Fibroblast of skin of right biceps (primary cell): ENCODE measurements at regions not wholly inside any gene's neighbourhood (a gene's known extent, or its start where the extent isn't known, plus 50 kb on each side); places are given as distances from the start of the nearest gene placed in this dataset.

Experiments
- DNase-seq: peaks from one replicate; pipeline ENCODE4 v3.0.0-alpha.2; 2013

GRCh38 chr4:79078339-79078738 is 139.1 kb upstream of the PAQR3 start:
- DNase-seq: no peak

- DNase-seq: no peak
These were observed 134.8 kb upstream of the PAQR3 start for GRCh38 chr4:79074040-79074439.

GRCh38 chr4:79073471-79073870 is 134.2 kb upstream of the PAQR3 start:
- no peak for DNase-seq

GRCh38 chr4:79065262-79065661 is 126.0 kb upstream of the PAQR3 start:
- DNase-seq: no peak

GRCh38 chr4:79064806-79065205 is 125.6 kb upstream of the PAQR3 start:
- no peak for DNase-seq

GRCh38 chr4:79059631-79060399 is 120.6 kb upstream of the PAQR3 start:
- DNase-seq: no peak

- no peak for DNase-seq
These were observed 118.5 kb upstream of the PAQR3 start for GRCh38 chr4:79057772-79058171.

- DNase-seq: no peak
These were observed 114.5 kb upstream of the PAQR3 start for GRCh38 chr4:79053754-79054153.

GRCh38 chr4:79050541-79050880 is 111.3 kb upstream of the PAQR3 start:
- DNase-seq: no peak

- no peak for DNase-seq
These were observed 110.8 kb upstream of the PAQR3 start for GRCh38 chr4:79049840-79050540.

- DNase-seq: no peak
These were observed 109.6 kb upstream of the PAQR3 start for GRCh38 chr4:79048878-79049277.

- DNase-seq: no peak
These were observed 108.1 kb upstream of the PAQR3 start for GRCh38 chr4:79047316-79047715.

GRCh38 chr4:79046016-79046592 is 106.9 kb upstream of the PAQR3 start:
- peak; percentile 47 for DNase-seq

- peak; percentile 14 for DNase-seq
These were observed 105.0 kb upstream of the PAQR3 start for GRCh38 chr4:79044141-79044659.

GRCh38 chr4:79043138-79043537 is 103.9 kb upstream of the PAQR3 start:
- DNase-seq: no peak

GRCh38 chr4:79042079-79042674 is 102.9 kb upstream of the PAQR3 start:
- DNase-seq: peak; percentile 37

GRCh38 chr4:79034544-79034943 is 95.3 kb upstream of the PAQR3 start:
- no peak for DNase-seq

- no peak for DNase-seq
These were observed 91.7 kb upstream of the PAQR3 start for GRCh38 chr4:79030973-79031372.

GRCh38 chr4:79027656-79028055 is 88.4 kb upstream of the PAQR3 start:
- DNase-seq: no peak

GRCh38 chr4:79025170-79025569 is 85.9 kb upstream of the PAQR3 start:
- DNase-seq: no peak

GRCh38 chr4:79023799-79024770 is 84.8 kb upstream of the PAQR3 start:
- DNase-seq: no peak

- DNase-seq: no peak
These were observed 83.3 kb upstream of the PAQR3 start for GRCh38 chr4:79022529-79022928.
